SH-SY5Y (cell line): ENCODE measurements at regions not wholly inside any gene's neighbourhood (a gene's known extent, or its start where the extent isn't known, plus 50 kb on each side); places are given as distances from the start of the nearest gene placed in this dataset.

Experiments used
- GATA2 ChIP-seq: IDR thresholded peaks from 2 replicates; pipeline ENCODE4 v1.6.1; 2011; ENCODE audit warnings: mild to moderate bottlenecking, low read depth, low read length
- GATA3 ChIP-seq: IDR thresholded peaks from 2 replicates; pipeline ENCODE4 v1.6.1; 2011; ENCODE audit warnings: low read depth, mild to moderate bottlenecking, low read length, moderate library complexity

DNA sequence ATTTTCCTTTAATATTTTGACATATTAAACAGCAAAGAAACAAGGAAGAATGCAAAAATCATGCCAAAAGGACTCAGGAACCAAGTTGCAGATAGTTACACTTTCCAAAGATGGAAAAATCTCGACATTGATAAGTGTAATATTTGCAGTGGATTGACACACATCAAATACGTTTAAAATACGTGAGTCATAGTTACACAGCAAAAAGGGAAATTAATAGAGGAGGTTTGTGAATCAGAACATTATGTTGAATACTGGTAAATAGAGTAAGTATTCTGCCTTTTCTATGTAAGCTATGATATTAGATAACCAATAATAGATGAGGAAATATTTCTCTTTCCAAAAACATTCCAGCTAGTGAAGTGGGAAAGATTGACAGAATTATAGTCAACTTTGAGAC is 1761.3 kb upstream of the IGFBP7 start:
- TF ChIP-seq GATA3 = no peak
- TF ChIP-seq GATA2 = no peak

- TF ChIP-seq GATA2 (no peak), GATA3 (no peak)
These were observed 1738.8 kb upstream of the IGFBP7 start for GRCh38 chr4:58849026-58849425.

- no peak for TF ChIP-seq GATA2
- no peak for TF ChIP-seq GATA3
These were observed 1733.3 kb upstream of the IGFBP7 start for GRCh38 chr4:58843455-58843854.

- no peak for TF ChIP-seq GATA3
These were observed 1722.9 kb upstream of the IGFBP7 start for GRCh38 chr4:58833126-58833525.

DNA sequence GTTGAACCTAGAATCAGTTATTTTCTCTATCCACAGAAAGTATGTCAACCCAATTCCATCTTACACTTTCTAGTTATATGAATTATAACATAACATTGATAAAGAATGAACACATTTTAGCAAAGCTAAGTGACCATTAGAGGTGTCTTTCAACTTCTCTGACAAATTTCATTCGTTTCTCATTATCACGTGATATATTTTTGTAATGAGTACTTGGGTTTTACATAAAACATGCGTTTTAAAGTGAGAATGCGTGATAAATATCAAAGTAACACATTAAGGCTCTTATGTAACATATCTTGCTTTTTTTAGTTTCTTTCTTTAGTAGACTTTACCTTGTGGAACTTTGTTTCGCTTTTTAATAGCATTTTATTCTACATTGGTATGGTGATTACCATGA is 1715.1 kb upstream of the IGFBP7 start:
- TF ChIP-seq GATA2 = no peak
- TF ChIP-seq GATA3 = no peak

DNA sequence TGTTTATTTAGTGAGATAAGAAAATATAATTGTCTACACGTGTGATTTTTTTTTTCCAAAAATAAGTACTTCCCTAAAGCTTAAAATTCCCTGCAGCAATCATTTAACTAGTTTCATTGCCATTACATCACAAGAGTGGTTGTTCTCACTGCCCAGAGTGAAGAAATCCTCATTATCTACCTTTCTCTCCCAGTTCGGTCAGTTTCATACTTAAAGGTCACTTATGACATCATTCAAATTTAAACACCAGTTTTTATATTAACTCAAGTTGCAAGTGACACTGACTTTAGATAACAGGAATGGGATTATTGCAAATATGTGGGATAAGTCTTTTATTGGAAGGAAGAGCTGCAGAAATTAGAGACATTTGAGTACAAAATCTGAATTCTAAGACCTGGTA is 1699.8 kb upstream of the IGFBP7 start:
- no peak for TF ChIP-seq GATA2
- TF ChIP-seq GATA3 = no peak

- TF ChIP-seq GATA2 (no peak), GATA3 (no peak)
These were observed 1699.2 kb upstream of the IGFBP7 start for GRCh38 chr4:58809366-58809765.

DNA sequence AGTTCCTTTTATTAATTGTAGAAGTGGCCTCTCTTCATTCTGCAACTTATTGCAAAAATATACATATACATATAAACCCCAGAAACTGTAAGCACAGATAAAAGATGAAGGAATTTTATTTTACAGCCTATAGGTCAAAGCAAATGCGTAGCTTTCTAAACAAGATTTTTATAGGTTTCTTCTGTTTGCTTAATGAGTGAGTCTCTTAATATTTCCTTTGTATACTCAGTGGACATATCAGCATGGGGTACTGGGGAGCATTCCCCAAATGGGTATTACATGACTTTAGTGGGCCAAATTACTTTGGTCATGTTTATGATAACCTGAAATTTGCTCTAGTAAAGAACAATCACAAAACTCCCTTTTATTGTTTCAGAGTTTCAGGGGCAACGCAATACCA is 1698.6 kb upstream of the IGFBP7 start:
- TF ChIP-seq GATA3 (no peak), GATA2 (no peak)

- TF ChIP-seq GATA3 = no peak
- TF ChIP-seq GATA2 = no peak
These were observed 1697.8 kb upstream of the IGFBP7 start for GRCh38 chr4:58807843-58808615.

DNA sequence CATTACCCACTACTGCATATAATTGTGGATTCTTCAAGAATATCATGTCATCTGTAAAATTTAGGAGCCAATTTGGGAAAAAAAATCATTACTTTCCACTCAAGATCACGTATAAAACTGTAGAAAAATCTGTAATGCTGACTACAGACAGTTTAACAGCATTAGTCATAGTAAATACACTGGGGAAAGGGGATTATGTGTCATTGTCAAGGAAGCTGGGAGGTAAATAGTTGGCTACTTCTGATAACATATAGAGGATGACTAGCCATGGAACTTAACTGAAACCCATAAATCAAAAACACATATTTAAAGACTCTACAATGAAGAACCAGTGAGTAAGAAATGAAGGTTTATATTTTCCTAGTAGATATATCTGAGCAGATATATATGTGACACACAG is 1666.4 kb upstream of the IGFBP7 start:
- TF ChIP-seq GATA3 = no peak
- TF ChIP-seq GATA2 = no peak

DNA sequence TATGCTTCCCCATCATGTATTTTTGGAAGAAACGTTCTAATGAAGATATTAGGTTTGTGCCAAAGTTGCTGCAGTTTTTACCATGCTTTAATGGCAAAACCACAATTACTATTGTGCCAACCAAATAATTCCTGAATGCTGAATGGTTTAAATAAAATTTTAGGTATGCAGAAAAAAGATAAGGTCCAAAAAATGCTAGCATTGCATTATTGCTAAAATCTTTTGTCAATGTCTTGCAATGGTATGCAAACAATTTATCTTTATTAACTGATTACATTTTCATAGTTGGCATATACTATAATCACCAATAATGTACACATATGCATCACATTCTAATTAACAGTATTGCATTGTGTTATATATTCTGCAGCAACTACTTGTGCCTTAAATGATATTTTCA is 1657.4 kb upstream of the IGFBP7 start:
- no peak for TF ChIP-seq GATA3
- TF ChIP-seq GATA2 = no peak

DNA sequence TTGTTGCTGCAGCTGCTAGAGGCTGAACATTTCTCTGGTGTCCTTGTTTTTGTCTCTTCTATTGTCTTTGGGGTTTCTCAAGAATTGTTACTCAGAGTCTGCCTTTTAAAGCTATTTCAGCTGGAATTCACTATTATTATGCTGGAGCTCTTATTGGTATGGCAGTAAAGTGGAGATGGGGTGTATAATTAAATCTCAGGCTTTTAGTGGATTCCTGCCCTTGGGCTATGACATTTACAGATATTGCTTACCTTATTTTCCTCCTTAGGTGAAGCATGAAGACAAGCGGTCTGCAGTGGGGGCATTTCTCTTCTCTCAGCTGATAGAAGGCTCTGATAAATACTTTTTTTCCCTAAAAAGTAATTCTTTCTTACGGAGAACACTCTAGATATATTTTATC is 1656.6 kb upstream of the IGFBP7 start:
- TF ChIP-seq GATA2 (no peak), GATA3 (no peak)

DNA sequence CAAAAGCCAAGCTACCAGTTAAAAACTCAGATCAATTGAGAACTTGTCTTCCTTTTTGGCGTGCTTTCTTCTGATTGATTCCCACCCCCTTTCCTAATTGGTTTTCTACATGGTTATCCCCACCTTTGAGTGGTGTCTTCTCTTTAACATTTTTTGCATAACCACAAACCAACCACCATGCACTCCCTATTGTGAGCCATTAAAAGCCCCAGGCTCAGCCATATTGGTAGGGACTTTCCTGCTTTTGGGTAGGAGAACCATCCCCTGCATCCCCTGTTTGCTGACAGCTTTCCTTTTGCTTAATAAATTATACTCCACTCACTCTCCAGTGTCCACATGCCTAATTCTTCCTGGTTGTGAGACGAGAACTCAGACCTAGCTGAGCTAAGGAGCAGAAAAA is 1651.4 kb upstream of the IGFBP7 start:
- TF ChIP-seq GATA2 = no peak
- TF ChIP-seq GATA3 = no peak

- TF ChIP-seq GATA2 (no peak), GATA3 (no peak)
These were observed 1650.6 kb upstream of the IGFBP7 start for GRCh38 chr4:58760737-58761136.

DNA sequence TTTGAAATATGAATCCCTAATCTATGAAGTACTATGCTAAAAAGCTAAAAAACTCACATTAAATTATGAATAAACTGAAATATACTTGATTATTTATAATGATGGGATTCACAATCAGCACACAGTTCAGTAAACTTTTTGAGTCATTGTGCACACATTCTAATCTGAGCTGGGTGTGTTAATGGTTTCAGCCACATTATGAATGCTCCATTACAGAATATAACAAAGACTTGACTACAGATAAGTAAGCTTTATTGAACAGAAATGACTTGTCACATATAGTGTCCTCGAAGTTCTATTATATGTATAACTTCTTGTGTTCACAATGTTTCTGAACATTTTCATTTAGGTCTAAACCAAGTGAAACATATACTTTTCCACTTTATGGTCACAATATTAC is 1649.9 kb upstream of the IGFBP7 start:
- no peak for TF ChIP-seq GATA3
- no peak for TF ChIP-seq GATA2

- TF ChIP-seq GATA2 (no peak), GATA3 (no peak)
These were observed 1639.0 kb upstream of the IGFBP7 start for GRCh38 chr4:58749206-58749605.
